B cell (primary cell): ENCODE measurements at regions not wholly inside any gene's neighbourhood (a gene's known extent, or its start where the extent isn't known, plus 50 kb on each side); places are given as distances from the start of the nearest gene placed in this dataset.

Experiments used
- CTCF ChIP-seq: fragments of 200-600 bp; IDR thresholded peaks from one replicate; pipeline ENCODE4 v1.8.0; 2022; ENCODE audit warnings: antibody characterized with exemption, mild to moderate bottlenecking
- EZH2 ChIP-seq: IDR thresholded peaks from 2 replicates; pipeline ENCODE4 v1.6.1; 2012; ENCODE audit warnings: borderline replicate concordance, low read depth, mild to moderate bottlenecking, moderate library complexity, low read length; ENCODE audit not compliant: insufficient read depth, poor library complexity, severe bottlenecking

GRCh38 chr14:99041820-99042174 lies 230.2 kb downstream of the BCL11B start:
- TF ChIP-seq EZH2 (no peak), CTCF (no peak)
